GM21526 (cell line): ENCODE measurements at regions not wholly inside any gene's neighbourhood (a gene's known extent, or its start where the extent isn't known, plus 50 kb on each side); places are given as distances from the start of the nearest gene placed in this dataset.
"Not testable (repeated sequence)": the region's sequence is repeated elsewhere in the genome, so short reads cannot be mapped to it uniquely, and the experiment has no call there.

Source experiments
- ATAC-seq: cut with Tn5 transposase; IDR thresholded peaks from one replicate; pipeline ENCODE4 v1.9.1; 2021; ENCODE audit warnings: moderate library complexity; ENCODE audit not compliant: unreplicated experiment, low FRiP score

DNA sequence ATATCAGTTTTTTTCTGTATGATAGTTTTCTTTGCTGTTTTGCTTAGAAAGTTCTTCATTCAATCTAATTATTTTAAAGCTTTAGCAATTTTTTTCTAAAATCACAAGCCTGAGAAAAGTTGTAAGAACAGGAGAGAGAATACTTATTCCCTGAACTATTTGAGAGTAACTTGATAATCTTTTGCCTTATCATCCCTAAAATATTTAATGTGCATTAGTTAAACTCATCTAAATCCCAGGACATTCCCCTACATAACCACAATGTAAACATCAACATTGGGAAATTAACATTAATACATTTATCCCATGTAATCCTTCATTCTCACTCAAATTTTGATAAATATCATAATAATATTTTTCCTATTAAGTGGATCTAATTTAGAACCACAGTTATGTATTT is 241.8 kb downstream of the CD109 start:
- ATAC-seq = no peak

- ATAC-seq = no peak
Observed at GRCh38 chr6:73932866-73933265, 236.9 kb downstream of the CD109 start.

GRCh38 chr6:73929405-73929804 is 233.4 kb downstream of the CD109 start:
- ATAC-seq = no peak

DNA sequence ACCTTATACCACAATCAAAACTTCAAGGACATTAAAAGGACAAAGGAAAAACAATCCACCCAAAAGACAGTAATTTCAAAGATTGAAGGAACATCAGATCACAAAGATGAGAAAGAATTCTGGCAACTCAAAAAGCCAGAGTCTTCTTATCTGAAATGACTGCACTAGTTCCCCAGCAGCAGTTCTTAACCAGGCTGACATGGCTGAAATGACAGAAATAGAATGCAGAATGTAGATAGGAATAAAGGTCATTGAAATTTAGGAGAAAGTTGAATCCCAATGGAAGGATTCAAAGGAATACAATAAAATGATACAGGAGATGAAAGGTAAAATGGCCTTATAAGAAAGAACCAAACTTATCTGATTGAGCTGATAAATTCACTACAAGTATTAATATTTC is 231.4 kb downstream of the CD109 start:
- ATAC-seq = no peak

- ATAC-seq = not testable (repeated sequence)
Observed at GRCh38 chr6:73925703-73926102, 229.7 kb downstream of the CD109 start.

- no peak for ATAC-seq
Observed at GRCh38 chr6:73923905-73924485, 228.0 kb downstream of the CD109 start.

- ATAC-seq = no peak
Observed at GRCh38 chr6:73903155-73903554, 207.2 kb downstream of the CD109 start.

DNA sequence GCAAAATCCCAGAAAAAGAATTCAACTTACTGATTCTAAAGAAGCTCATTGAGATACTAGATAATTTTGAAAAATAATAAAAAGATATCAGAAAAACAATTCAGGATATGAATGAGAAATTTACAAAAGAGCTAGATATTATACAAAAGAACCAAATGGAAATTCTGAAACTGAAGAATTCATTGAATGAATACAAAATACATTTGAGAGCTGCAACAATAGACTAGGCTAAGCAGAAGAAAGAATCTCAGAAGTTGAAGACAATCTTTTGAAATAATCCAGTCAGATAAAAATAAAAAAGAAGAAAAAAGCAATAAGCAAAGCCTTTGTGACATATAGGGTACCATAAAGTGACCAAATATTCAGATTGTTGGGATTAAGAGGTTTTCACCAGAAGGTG is 206.0 kb downstream of the CD109 start:
- no peak for ATAC-seq

GRCh38 chr6:73901311-73901710 is 205.3 kb downstream of the CD109 start:
- no peak for ATAC-seq

DNA sequence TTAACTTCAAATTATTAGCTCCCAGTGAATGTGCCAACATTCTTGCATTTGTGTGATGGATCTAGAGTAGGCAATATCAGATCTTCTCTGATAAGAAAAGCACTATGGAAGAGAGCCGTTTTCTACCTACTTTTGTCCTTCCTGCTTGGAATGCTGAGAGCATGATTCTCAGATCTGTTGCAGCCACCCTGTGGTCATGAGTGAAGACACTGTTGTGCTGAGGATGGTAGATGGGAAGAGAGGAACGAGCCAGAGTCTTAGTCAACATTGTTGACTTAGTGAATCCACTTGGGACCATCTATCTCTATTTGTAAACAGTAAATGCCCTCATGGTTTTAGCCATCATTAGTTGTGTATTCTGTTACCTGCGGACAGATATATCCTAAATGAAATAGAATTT is 202.6 kb downstream of the CD109 start:
- no peak for ATAC-seq

DNA sequence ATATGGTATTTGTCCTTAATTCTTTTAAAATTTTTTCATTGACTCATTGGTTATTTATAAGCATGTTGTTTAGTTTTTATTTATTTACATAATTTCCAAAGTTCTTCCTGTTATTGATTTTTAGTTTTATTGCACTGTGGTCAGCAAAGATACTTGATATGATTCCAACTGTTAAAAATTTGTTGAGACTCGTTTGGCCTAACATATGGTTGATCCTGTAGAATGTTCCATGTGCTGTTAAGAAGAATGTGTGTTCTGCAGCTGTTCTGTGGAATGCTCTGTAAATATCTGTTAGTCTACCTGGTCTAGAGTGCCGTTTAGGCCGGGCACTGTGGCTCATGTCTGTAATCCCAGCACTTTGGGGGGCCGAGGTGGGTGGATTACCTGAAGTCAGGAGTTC is 197.7 kb downstream of the CD109 start:
- ATAC-seq = no peak

DNA sequence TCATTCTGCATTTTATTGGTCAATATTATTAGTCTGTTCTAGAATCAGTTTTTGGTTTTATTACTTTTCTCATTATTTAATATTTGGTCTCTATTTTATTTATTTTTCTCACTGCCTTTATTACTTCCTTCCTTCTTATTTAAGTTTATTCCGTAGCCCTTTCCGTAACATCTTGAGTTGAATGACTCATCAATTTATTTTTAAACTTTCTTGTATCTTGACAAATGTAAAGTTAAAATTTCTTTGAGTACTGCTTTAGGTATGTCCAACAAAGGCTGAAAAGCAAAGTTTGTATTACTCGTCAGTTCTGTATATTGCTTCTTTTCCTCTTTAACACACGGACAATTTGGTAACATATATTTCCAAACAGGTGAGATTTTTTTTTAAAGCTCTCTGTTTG is 192.0 kb downstream of the CD109 start:
- ATAC-seq = no peak

GRCh38 chr6:73885393-73885792 is 189.4 kb downstream of the CD109 start:
- no peak for ATAC-seq

DNA sequence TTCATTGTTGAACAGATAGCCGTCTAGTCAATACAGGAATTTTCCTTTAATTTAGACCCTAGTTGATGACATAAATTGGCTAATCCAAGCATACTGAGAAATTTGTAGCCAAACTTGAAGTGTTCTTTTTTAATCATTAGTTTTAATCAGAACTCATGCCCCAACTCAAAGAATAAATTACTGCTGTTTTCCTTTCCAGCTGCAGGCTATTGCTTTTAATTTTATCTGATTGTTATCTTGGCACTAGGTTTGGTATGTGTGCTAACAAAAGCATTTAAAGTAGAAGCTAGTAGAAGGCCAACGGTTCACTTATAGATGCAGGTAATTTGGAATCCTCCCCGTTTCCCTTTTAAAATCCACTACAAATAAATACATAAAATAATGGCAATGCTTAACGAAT is 188.5 kb downstream of the CD109 start:
- ATAC-seq = no peak

DNA sequence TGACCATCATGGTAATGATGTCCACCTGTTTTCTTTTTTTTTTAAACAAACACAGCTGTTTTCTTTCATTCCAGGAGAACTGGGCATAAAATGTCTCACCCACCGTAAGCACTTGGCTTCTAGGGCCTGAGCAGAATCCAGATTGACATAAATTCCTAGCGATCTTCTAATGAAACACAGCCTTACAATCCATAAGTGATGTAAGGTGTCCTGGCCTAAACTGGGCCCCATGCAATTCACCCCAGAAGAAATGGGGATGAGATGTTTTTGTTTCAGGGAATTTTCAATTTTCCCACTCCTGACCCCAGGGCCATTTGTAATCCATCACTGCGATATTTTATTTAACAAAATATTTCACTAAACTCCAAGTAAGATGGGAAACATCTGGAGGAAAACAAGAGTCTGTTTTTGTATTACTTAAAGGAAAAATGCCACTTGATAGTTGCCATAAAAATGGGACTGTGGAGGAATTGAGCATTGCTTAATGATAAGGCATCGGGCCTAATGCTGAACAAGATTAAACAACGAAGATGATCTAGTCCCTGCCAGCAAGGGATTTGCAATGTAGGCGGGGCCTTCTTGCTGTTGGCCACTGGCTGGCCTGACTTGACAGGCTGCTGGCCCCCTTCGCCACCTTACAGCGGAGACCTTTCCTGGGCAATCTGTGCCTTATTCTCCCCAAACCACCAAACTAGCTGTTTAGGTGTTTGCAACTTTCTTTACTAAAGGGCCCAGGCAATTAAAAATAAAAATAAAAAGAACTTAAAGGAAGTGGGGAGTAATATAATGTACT is 183.7 kb downstream of the CD109 start:
- no peak for ATAC-seq

- ATAC-seq = no peak
Observed at GRCh38 chr6:73878403-73878802, 182.4 kb downstream of the CD109 start.
